Astrocyte of the spinal cord (primary cell): ENCODE measurements at regions not wholly inside any gene's neighbourhood (a gene's known extent, or its start where the extent isn't known, plus 50 kb on each side); places are given as distances from the start of the nearest gene placed in this dataset.

Experiments
- DNase-seq: peaks from one replicate; pipeline ENCODE4 v3.0.0; 2011; ENCODE audit warnings: low read depth, low spot score
- H3K4me3 ChIP-seq: 2 replicates; pipeline ENCODE4 v1.5.1; 2011; ENCODE audit warnings: low read depth, mild to moderate bottlenecking, low read length, moderate library complexity
- CTCF ChIP-seq: IDR thresholded peaks from 2 replicates; pipeline ENCODE4 v1.5.1; 2012; ENCODE audit warnings: low read depth, mild to moderate bottlenecking, low read length, inconsistent platforms
- in situ Hi-C: cut with HindIII; loops from 2 replicates; pipeline ENCODE4 v1.10.0; 2017; ENCODE audit warnings: low sequenced_read_pairs

- in situ Hi-C loops = no loop called here
- DNase-seq = no peak
- no peak for TF ChIP-seq CTCF
- no peak overlapping the region for H3K4me3 ChIP-seq
Observed at GRCh38 chr3:73786998-73787397, 162.3 kb upstream of the PDZRN3 start.

DNA sequence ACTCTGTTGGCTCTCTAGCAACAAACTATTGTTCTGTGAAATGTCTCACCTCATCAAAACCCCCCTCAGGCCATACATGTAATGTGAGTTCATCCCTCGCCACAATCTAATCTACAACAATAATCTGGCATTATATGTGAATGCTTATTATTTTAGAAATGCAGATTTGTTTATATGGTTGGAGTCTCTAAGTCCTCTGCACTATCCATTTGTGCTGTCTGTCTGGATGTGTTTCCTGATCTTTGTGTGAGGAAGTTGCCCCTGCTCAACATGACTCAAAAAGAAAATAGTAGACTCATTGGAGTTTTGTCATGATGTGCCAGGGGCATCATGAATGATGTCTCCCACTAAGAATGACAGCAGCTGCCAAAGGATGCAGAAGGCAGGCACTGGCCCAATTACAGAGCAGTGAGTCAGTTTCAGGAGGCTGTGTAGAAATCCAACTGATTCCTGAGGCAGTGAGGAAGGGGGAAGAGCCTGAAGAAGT is 161.6 kb upstream of the PDZRN3 start:
- in situ Hi-C loops = no loop called here
- H3K4me3 ChIP-seq = no peak overlapping the region
- no peak for TF ChIP-seq CTCF
- DNase-seq = peak; percentile 94

GRCh38 chr3:73784686-73785392 is 160.1 kb upstream of the PDZRN3 start:
- no peak overlapping the region for H3K4me3 ChIP-seq
- peak; percentile 60 for DNase-seq
- in situ Hi-C loops = no loop called here
- TF ChIP-seq CTCF = no peak

DNA sequence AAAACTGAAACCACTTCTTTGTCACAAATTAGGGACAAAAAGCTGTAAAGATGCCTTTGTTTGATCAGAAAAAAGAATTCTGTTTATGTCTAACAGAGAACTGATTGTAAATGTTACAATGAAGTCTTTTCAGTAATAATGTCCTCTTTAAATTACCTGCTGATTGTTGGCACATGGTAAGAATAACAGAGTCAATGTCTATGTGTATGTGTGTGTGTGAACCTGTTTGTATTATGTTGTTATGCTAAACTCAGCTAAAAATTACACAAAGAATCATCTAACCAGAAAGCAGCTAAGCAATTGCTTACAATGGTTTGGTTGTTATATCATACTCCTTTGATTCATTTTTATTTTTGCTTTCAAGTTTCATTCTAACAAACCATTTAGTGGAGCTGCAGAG is 159.1 kb upstream of the PDZRN3 start:
- no peak overlapping the region for H3K4me3 ChIP-seq
- DNase-seq = no peak
- in situ Hi-C loops = no loop called here
- no peak for TF ChIP-seq CTCF

DNA sequence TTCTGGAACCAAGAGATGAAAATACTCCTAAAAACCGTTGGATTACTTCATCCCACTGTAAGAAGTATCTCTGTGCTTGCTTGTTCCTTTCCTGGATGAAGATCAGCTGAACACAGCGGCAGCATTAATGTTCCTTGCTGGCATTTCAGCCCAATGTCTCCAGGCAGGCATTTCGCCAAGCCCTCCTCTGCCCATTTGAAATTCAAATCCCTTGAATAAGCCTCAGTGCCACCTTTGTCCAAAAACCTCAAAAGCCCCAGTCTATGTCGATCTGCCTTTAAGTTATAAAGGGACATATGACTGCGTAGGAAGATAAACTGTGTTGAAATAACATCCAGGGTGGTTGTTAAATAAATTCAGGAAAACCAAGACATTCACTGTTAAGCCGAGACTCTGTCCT is 156.8 kb upstream of the PDZRN3 start:
- in situ Hi-C loops = no loop called here
- DNase-seq = peak; percentile 49
- H3K4me3 ChIP-seq = no peak overlapping the region
- no peak for TF ChIP-seq CTCF

DNA sequence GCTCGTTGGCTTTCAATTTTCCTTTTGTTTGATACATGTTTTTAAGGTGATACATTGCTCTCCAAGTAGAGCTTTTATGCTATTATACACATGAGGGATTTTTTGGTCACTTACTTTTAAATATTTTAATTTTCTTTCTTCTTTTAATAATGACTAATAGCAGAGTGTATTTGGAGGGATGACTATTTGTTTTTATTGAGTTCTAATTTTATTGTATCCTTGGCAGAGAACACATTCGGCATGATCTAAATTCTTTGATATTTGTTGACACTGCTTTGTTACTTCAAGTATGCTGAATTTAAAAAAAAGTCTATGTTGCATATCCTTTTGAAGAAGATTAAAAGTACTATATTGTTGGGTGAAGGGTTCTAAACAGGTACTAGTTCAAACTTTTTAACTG is 149.9 kb upstream of the PDZRN3 start:
- in situ Hi-C loops = no loop called here
- DNase-seq = no peak

More for the DNA sequence above, 149.9 kb upstream of the PDZRN3 start:
- no peak for TF ChIP-seq CTCF
- H3K4me3 ChIP-seq = no peak overlapping the region
